K562 (cell line): ENCODE measurements at regions not wholly inside any gene's neighbourhood (a gene's known extent, or its start where the extent isn't known, plus 50 kb on each side); places are given as distances from the start of the nearest gene placed in this dataset.

Experiments used
- ARID3A ChIP-seq: IDR thresholded peaks from 2 replicates; pipeline ENCODE4 v1.6.1; 2012; ENCODE audit warnings: low read depth, low read length, improper control_type of control experiment, borderline replicate concordance
- CGGBP1 ChIP-seq: fragments of 250-450 bp; sonication (Bioruptor Pico); IDR thresholded peaks from 2 replicates; pipeline ENCODE4 v1.9.0; 2021; ENCODE audit warnings: mild to moderate bottlenecking
- HDAC6 ChIP-seq: IDR thresholded peaks from 2 replicates; pipeline ENCODE4 v1.6.1; 2012; ENCODE audit warnings: low read depth, mild to moderate bottlenecking, control low read depth, inconsistent platforms, low read length, moderate library complexity
- KDM2B ChIP-seq: fragments of 250-450 bp; sonication (Bioruptor Pico); IDR thresholded peaks from 2 replicates; pipeline ENCODE4 v1.8.0; 2021; ENCODE audit warnings: mild to moderate bottlenecking, moderate library complexity
- MAX ChIP-seq: sonication (generic); formaldehyde crosslinking; IDR thresholded peaks from 2 replicates; pipeline ENCODE4 v1.9.0; 2022; ENCODE audit warnings: mild to moderate bottlenecking, missing genetic modification reagents
- NKRF ChIP-seq: fragments of 450-650 bp; IDR thresholded peaks from 2 replicates; pipeline ENCODE4 v1.6.1; 2016; ENCODE audit warnings: borderline replicate concordance
- PTBP1 ChIP-seq: fragments of 200-400 bp; formaldehyde crosslinking; IDR thresholded peaks from 2 replicates; pipeline ENCODE4 v1.6.1; 2017; ENCODE audit warnings: low read depth, low read length
- ZBTB40 ChIP-seq, 2 experiments: fragments of 450-650 bp in 1 of 2; sonication (generic) in 1 of 2; formaldehyde crosslinking in 1 of 2; IDR thresholded peaks; 2 replicates each; pipeline versions ENCODE4 v1.7.1 to v1.9.0; 2016 to 2022; ENCODE audit warnings: inconsistent platforms in 1 of 2, mild to moderate bottlenecking in 1 of 2, missing genetic modification reagents in 1 of 2
- ZMIZ1 ChIP-seq, 2 experiments: fragments of 150-350 bp in 1 of 2; IDR thresholded peaks; 2 replicates each; pipeline ENCODE4 v1.6.1; 2012 to 2016; ENCODE audit warnings: low read depth in 2 of 2, low read length in 2 of 2, mild to moderate bottlenecking in 1 of 2, moderate library complexity in 1 of 2
- ZNF584 ChIP-seq: fragments of 200-800 bp; sonication (Bioruptor generic); IDR thresholded peaks from 2 replicates; pipeline ENCODE4 v1.6.1; 2016; ENCODE audit warnings: low read depth, mild to moderate bottlenecking, missing genetic modification characterization, missing compliant biosample characterization

- TF ChIP-seq ZBTB40 (IDR thresholded peaks at IDR 0.05) (no peak), ZBTB40 (CRISPR knock-in tag; IDR thresholded peaks at IDR 0.05) (no peak), ZMIZ1 (IDR thresholded peaks at IDR 0.05; ENCODE audit: low read depth in 2 of 2, low read length in 2 of 2) (no peak), KDM2B (no peak), HDAC6 (no peak), CGGBP1 (CRISPR knock-in tag) (no peak), MAX (no peak), PTBP1 (no peak), NKRF (no peak), ARID3A (no peak), ZNF584 (CRISPR knock-in tag) (no peak)
Observed at GRCh38 chr6:118761645-118762044, 110.3 kb upstream of the CEP85L start (continued).
